Suppressor macrophage treated with lipopolysaccharide for 4 hours (primary cell): ENCODE measurements at regions not wholly inside any gene's neighbourhood (a gene's known extent, or its start where the extent isn't known, plus 50 kb on each side); places are given as distances from the start of the nearest gene placed in this dataset.

Experiments
- DNase-seq: peaks from one replicate; pipeline ENCODE4 v3.0.0-alpha.2; 2020

DNA sequence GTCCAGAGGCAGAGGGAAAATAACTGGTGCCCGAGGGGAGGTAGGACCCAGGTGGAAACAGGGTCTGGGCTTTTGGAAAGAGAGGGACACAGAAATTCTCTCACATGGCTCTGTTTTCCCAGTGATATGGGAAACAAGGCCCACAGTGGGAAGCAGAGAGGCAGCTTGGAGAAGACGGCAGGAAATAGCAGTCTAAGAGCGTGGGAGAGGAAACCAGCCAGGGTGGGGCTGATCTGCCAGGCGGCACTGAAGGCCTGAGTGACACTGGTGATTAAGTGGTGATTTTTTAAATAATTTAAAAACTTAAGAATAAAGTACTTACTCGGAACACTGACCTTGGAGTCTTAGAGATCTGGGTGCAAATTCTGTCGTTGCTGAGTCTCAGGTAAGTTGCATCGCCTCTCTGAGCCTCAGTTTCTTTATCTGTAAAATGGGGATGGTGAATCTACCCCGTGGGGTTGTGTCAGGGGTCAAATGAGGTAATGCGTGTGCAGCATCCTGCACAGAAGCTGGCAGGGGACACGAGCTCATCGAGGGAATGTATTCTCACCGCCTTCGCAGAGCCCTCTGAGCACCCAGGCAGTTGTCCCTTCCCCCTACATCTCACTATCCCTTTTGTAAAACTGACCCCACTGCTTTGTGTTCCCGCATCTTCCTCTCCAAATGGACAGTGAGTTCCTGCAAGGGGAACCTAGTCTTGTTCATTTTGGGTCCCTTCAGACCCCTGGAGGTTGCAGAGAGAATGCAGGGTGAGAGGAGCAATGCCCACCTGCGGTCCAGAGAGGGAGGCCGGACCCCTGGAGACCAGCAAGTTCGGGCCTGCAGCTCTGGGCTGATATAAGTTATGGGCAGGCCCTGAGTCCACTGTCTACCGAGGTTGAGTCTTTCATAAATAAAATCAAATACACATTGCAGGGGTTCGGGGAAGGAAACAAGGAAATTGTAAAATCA is 228.6 kb upstream of the PMEPA1 start:
- DNase-seq = no peak

DNA sequence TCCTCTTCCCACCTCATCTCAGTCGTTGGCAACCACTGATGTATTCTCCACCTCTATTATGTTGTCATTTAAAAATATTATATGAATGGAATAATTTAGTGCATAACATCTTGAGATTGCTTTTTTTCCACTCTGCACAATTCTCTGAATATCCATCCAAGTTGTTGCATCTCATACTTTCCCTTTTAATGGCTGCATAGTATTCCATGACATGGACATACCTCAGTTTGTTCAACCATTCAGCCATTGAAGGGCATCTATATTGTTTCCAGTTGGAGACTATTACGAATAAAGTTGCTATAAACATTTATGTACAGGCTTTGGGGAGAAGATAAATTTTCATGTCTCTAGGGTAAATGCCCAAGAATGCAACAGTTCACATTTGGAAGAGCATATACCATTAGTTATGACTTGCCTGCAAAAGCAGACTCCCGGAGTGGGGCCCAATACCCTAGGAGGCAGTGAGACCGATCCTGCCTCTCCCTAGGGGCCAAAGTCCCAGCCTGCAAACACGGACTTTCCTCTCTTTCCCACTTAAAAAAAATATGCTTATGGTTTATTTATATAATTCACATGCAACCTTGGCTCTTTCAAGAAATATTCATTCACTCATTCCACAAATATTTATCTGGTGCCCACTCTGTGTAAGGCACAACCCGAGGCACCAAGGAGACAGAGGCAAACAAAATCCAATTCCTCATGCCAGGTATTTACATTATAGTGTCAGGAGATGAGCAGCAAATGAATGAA is 227.0 kb upstream of the PMEPA1 start:
- DNase-seq = no peak

DNA sequence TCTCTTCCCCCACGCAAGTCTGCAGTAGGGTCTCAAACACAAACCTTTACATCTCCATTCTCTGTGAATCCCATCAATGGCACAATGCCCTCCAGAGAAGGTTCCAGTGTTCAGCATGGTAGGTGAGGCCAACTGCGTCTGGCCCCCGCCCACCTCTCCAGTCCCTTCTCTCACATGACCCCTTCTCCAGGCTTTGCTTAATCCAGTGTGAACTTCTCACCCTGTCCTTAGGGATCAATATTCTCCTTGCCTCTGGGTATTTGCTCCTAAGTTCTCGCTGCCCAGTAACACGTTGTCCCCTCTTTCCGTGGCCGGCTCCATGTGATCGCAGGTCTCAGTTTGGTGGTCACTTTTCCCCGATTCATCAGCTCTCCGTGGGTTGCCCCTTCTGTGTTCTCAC is 225.1 kb upstream of the PMEPA1 start:
- no peak for DNase-seq

DNA sequence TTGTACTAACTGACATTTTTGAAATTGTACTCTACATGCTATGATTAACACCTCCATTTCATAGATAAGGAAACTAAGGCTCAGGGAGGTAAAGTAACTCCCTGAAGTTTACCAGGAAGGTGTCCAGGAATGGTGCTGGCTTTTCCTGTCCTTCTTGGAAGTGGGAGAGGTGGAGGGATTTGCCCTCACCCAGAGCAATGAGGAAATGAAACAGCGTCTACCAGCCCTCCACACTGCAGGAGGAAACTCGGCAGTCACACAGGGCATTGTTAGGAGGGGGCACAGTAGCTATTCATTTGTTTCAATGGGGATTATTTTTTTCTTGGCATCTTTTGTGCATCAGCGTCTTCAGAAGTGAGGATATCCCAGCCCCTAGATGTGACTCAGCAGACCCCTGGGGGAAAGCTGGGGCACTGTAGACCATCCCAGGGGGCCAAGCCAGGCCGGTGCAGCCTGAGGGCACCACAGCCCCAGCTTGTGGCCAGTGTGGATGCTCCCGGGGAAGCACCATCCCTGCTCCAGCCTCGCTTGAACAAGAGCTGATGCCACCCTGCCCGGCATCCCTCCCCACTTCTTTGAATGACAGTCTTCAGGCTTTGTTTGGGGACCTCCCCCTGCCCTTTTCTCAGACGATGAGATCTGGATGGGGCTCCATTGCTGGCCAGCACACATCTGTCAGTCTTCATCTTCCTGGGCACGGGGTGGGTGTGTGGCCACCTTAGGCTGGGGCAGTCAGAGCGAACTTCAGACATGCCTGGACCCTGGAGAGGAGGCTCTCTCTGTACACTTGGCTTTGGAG is 224.4 kb upstream of the PMEPA1 start:
- no peak for DNase-seq

DNA sequence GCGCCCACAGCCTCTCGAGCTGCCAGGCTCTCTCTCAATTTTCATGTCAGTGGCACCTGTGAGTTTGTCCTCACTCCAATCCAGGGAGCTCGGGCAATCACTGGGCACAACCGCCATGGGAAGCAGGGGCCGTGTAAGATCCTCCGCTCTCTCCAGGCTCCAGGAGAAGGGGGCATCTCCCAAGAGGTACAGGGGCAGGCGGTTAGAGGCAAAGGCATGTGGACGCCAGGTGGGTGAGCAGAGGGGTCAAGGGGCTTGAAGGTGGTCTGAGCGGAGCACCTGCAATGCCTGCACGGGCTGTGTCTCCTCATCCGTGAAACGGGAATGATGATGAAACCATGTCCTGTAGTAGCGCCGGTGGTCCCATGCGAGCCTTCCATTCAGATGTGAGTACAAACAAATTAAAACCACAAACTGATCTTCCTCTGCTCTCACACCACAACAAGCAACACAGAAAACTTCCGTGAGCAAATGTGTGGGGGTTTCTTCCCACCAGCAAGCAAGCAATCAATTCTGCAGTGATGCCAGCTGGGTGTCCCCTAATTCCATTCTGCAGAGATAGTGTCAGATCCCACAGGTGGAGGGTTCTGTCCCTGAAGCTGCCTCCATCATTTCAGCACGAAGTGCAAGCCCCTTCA is 222.5 kb upstream of the PMEPA1 start:
- DNase-seq = no peak

DNA sequence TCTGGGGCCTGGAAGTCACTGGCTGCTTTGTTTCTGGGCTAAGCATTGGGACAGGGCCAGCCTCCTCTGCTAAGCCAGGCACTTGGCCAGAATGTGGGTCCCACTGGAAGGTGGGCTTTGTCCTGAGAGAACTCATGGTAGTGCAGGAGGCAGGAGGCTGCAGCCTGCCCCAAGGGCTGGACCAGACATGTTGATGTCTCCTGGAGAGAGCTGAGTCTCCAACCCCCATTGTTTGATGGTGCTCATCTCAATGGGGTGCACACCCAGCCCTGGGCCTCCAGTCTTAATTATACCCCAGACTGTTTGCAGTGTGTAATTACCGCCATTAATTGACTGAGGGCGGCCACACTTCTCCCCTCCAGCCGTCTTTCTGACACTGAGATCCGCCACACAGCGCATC is 220.5 kb upstream of the PMEPA1 start:
- DNase-seq = no peak

DNA sequence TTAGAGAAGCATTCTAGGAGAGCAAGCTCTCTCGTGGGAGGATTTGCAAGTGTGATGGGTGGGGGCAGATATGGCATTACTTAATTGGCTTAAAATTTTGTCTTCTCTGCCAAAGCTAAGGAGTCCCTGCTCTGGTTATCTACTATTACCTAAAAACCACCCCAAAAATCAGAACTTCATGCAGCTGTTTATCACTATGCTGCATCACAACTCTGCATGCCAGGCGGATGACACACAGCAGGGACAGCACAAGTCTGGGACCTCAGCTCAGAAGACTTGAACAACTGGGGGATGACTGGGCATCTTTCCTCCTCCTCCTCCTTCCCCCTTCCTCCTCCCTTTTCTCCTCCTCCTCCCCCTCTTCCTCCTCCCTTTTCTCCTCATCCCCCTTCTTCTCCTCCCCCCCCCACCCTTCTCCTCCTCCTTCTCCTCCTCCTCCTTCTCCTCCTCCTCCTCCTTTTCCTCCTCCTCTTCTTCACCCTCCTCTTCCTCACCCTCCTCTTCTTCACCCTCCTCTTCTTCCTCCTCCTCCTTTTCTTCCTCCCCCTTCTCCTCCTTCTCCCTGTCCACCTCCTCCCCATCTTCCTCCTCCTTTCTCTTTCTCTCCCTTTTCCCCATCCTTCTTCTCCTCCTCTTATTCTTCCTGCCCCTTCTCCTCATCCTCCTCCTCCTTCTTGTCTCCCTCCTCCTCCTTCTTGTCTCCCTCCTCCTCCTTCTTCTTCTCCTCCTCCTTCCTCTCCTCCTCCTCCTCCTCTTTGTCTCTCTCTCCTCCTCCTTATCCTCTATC is 218.6 kb upstream of the PMEPA1 start:
- no peak for DNase-seq

DNA sequence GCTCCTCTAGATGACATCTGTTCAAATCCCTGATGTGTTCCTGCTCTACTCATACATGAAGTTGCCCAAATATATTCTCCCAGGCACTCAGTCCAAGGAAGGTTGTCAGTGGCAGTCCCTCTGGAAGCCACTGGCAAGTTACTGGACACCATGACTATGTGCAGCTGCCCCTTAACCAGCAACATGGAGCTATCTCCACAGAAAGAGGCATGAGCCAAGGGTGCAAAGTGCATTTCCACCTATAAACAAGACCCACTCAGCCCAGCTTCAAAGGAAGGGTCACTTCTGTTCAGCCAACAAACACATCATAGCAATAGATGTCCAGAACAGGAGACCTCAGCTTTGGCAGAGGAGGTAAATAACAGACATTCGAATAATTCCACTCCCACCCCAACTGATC is 217.6 kb upstream of the PMEPA1 start:
- no peak for DNase-seq

DNA sequence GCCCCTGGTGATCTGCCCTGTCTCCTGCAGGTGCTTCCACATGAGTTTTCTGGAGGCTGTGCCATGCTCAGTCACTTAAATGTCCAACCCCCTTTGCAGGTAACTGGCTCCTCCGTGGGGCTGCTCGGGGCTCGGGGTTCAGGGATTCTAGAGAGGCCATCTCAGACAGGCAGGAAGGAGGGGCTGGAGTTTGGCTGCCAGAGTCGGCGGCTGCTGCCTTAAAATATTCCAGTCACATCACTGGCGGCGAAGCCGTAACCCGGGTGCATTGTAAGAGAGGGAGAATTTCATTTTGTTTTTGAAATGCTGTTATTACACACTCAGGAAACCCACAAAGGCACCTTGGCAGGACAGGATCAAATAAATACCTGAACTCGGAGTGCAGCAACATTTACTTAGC is 212.9 kb upstream of the PMEPA1 start:
- no peak for DNase-seq

DNA sequence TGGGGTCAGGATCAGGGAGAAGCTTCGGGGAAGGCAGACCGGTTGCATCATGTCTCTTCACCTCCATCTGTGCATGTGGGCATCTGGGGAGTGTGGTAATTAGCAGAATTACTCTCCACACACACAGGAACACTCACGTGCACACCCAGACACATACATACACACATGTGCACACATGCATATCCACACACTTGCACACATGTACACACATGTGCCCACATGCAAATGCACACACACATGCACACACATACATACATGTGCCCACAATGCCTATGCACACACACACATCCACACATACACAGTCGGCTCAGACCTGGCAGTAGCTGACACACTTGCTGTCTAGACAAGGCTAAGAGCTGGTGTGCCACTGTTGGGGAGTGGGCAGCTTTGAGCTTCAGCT is 212.3 kb upstream of the PMEPA1 start:
- no peak for DNase-seq

DNA sequence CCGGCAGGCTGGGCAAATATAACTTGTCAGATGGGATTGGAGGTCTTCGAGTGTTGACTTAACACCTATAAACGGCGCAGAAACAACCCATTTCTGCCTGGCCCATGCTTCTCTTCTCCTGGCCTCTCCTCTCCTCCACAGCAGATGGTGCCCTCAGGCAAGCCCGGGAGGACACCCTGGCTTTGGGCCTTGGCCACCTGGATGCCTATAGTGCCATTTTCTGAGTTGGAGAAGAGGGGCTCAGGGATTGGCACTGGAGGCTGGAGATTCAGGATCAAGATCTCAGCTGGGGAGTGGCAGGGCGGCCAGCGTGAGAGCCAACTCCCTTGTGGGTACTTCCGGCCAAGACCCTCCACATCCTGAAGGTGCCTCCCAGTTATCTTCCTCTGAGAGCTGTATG is 211.9 kb upstream of the PMEPA1 start:
- no peak for DNase-seq

DNA sequence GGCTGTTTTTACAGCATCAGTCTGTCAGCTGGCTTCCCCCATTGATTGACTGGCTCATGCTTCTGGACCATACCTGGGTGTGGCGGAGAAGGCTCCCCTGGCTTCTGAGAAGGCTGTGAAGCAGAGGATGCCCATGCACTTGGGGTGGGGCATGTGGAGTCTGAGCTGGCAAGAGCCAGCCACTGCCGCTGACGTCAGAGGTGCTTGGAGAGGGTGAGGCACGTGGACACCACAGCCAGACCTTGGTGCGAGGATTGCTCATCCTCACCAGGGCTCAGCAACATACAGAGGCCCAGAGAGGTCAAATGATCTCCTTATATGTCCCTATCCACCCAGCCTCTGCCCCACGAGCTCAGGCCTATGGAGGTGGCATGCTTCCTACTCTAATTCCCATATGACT is 211.2 kb upstream of the PMEPA1 start:
- DNase-seq = no peak

DNA sequence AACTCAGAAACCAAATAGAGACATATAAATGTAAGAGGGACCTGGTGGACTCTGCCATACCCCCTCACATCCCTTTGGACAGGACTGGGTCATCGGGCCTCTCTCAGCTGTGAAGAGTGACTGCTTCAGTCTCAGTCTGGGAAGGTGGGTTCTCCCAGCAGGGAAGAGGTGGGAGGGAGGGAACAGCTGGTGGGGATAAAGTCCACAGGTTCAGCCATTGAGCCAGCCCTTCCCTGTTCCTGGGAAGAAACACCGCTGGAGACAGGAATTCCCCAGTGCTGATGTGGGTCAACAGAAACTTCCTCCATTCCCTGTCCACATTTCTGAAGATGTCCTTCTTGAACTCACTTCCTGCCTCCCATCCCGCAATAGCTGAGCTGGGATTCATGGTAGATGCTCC is 209.2 kb upstream of the PMEPA1 start:
- DNase-seq = no peak

DNA sequence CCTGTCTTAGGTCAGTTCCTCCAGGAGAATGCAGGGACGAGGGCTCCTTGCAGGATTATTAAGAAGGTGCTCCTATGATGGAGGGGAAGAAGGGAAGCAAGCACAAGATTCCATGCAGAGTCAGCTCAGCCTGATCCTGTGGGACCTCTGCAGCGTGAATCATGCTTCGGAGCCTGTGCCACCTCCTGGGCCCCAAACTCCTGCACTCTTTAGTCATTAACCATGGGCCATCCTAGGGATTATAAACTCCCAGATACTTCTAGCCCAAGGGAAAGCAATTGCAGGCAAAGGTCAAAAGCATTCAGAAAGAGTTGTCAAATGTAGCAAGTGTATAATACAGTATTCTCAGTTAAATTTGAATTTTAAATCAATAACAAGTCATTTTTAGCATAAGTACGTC is 208.7 kb upstream of the PMEPA1 start:
- no peak for DNase-seq

DNA sequence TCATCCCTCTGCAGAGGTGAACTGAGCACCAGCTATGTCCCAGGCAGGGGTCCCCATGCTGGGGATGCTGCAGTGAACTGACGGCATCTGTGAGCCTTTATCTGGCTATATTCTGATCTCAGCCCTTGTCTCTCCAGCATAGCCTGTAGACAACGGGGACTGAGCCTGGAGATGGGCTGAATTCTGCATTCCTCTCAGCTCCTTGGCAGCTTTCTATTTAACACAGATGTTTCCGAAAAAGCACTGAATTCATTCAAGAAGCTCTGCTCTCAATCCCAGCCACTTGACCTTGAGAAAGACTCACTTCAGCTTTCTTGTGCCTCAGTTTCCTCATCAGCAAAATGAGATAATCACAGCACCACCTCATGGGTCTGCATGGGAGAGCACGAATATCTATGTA is 204.4 kb upstream of the PMEPA1 start:
- DNase-seq = no peak

DNA sequence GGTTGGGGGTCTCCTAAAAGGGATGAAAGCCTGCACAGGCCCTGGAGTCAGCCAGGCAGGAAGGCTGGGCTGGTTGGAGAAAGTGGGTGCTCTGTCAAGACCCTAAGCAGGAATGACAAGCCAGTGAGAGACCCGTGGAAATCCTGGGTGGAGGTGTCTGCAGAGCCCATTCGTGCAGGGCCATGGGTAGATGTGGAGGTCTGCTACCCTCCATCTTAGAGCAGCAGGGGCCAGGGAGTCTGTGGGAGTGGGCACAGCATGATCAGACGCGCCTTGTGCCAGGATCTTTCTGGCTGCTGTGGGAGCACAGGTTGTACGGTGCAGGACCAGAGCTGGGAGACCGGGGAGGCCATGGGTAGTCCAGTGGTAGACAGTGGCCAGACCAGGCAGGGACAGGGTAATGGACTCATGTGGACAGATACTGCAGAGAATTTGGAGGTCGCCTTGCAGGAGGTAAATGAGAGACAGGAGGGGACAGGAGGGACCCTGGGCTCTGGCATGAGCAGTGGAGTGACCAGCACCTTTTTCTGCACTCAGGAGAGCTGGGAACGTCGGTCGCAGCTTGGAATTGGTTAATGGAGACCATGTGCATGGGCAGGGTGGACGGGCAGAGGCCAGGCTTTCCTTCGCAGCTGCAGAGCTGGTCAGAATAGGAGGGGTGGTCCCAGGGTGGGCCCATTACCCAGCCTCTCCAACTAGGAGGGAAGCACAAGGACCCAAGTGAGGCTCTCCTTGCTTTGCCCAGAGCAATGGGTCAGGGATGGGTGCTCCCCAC is 203.5 kb upstream of the PMEPA1 start:
- DNase-seq = no peak

DNA sequence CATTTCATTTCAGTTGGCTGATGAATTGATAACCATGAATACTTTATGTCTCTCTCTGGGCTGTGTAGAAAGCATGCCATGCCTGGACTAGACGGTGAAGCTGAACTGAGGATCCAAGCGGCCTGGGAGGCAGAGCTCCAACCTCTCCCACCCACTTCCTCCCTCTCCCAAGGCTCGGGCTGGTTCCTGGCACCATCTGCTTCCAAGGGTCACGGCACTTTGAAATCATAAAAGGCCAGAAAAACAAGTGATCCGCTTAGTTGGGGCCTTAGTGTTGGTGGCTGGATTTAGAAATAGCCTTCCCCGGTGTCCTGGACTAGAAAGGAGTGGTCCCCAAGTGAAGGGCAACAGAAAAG is 202.4 kb upstream of the PMEPA1 start:
- no peak for DNase-seq

DNA sequence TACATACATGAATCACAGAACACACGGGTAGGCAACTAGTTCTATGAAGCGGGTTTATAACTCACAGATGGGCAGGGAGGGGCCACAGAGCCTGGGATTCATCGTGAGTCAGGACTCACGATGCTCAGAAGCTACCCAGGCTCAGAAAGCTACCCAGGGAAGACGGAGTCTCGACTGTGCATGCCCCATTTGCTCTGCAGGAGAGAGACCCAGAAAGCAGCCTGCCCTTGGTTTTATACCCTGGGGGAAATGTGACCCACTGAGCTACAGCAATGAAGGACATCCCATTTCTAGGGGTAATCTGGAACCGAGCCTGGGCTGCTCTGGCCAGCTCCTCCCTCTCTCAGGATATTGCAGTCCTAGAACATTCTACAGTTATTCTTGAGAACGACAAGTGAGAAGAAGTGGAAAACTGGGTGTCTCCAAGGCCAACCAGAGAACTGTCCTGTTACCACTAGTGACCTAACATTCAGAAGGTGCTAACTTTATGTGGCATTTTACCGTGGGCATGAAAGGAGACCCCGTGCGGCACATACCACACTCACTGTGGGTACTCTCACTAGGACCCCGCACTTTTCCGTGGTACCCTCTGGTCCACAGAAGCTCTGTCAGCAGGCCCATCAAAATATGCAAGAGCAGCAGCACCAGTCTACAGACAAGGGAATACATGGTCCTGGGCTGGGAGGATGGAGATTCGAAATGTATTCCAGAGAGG is 201.9 kb upstream of the PMEPA1 start:
- DNase-seq = no peak

DNA sequence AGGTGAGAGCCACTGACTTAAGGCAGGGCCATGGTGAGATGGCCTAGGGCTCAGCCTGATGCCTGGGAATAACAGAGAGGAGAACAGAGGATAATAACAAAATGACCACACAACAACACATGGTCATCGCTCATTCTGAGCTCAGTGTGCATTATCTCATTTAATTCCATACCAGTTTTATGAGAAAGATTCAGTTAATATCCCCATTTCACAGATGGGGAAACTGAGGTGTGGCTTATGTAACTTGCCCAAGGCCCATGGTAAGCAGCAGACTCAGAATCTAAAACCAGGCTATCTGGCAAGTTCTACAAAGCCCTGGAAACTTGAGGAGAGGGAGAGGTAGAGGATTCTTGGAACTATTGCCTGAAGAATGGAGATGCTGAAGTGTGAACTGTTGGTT is 200.9 kb upstream of the PMEPA1 start:
- DNase-seq = no peak

DNA sequence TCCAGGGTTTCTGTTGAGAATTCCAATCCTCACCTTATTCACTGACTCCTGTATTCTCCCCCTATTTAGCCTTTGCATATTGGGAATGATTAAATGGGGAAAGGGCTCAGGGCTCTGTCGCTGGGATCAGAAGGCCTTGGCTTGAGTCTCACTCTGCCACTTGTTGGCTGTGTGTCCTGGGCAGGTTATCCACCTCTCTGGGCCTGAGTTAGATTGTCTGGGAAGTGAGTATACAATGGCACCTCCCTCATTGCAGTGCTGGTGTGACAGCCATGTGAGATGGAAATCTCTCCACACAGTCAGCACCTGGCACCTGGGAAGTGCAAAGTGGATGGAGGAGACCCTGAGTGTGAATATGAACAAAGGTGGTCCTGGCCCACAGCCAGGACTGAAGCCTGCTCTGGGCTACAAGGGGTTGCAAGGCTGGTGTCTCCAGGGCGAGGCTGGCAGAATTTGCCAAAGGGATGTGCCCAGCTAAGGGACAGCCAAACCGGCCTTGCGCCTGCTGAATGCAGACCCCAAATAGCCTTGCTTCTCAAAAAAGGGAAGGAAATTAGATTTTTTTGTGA is 200.0 kb upstream of the PMEPA1 start:
- DNase-seq = no peak
